H1 (cell line): ENCODE measurements at regions not wholly inside any gene's neighbourhood (a gene's known extent, or its start where the extent isn't known, plus 50 kb on each side); places are given as distances from the start of the nearest gene placed in this dataset.

Source experiments
- CBX8 ChIP-seq: fragments of 300-800, 300-1000 bp; sonication (generic); IDR thresholded peaks from 2 replicates; pipeline ENCODE4 v1.7.1; 2016; ENCODE audit warnings: low read depth, low read length, borderline replicate concordance
- FOSL1 ChIP-seq: IDR thresholded peaks from 2 replicates; pipeline ENCODE4 v1.6.1; 2011; ENCODE audit warnings: mild to moderate bottlenecking, low read depth, low read length, moderate library complexity; ENCODE audit not compliant: insufficient read depth
- NRF1 ChIP-seq: IDR thresholded peaks from 2 replicates; pipeline ENCODE4 v1.6.1; 2011; ENCODE audit warnings: mild to moderate bottlenecking, low read depth, low read length, improper control_type of control experiment
- SRF ChIP-seq: IDR thresholded peaks from 2 replicates; pipeline ENCODE4 v1.6.1; 2011; ENCODE audit warnings: mild to moderate bottlenecking, low read depth, low read length, moderate library complexity
- TAF1 ChIP-seq: IDR thresholded peaks from 2 replicates; pipeline ENCODE4 v1.6.1; 2011; ENCODE audit warnings: mild to moderate bottlenecking, low read depth, low read length
- ZNF274 ChIP-seq: IDR thresholded peaks from 2 replicates; pipeline ENCODE4 v1.7.0; 2012; ENCODE audit warnings: low read length, borderline replicate concordance; ENCODE audit errors: extremely low read depth
- TF ChIP-seq, protein P1 (sequence below), 3 experiments: IDR thresholded peaks; 1 replicate in 2 of 3; 2 replicates in 1 of 3; pipeline versions ENCODE4 v1.5.1 to v1.6.1; 2011; ENCODE audit warnings: low read length in 3 of 3, mild to moderate bottlenecking in 3 of 3, inconsistent platforms in 2 of 3, low read depth in 1 of 3, moderate library complexity in 1 of 3; ENCODE audit not compliant: insufficient read depth in 1 of 3; ENCODE audit errors: control extremely low read depth in 1 of 3
- TF ChIP-seq, protein P2 (sequence below): IDR thresholded peaks from 2 replicates; pipeline ENCODE4 v1.6.1; 2011; ENCODE audit warnings: low read depth, mild to moderate bottlenecking, low read length; ENCODE audit not compliant: insufficient read depth

DNA sequence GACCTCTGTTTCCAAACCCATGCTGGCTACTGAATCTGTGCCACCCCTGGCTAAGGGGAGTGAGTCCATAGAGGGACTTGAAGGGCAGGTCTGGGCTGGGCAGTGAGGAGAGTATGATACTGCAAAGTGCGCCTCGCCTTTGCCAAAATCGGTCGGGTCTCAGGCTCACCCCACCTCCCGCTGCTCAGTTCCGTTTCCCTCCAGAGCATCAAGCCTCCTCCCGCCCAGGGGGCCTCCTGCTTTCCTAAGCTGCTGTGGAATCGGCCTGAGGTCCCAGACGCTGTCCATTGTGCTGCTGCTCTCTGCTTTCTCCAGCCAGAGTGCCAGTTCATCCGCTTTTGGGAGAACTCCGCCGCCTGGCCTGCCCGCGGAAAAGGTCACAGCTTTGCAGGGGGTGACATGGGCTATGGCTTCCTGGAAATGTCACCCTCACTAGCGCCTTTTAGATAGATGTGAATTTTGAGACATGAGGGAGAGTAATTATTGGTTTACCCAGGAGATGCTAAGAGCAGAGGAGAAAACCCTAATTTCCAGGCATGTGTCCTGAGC, 1418.4 kb downstream of the UQCRFS1 start:
- no peak for TF ChIP-seq ZNF274
- TF ChIP-seq, protein P1, sequence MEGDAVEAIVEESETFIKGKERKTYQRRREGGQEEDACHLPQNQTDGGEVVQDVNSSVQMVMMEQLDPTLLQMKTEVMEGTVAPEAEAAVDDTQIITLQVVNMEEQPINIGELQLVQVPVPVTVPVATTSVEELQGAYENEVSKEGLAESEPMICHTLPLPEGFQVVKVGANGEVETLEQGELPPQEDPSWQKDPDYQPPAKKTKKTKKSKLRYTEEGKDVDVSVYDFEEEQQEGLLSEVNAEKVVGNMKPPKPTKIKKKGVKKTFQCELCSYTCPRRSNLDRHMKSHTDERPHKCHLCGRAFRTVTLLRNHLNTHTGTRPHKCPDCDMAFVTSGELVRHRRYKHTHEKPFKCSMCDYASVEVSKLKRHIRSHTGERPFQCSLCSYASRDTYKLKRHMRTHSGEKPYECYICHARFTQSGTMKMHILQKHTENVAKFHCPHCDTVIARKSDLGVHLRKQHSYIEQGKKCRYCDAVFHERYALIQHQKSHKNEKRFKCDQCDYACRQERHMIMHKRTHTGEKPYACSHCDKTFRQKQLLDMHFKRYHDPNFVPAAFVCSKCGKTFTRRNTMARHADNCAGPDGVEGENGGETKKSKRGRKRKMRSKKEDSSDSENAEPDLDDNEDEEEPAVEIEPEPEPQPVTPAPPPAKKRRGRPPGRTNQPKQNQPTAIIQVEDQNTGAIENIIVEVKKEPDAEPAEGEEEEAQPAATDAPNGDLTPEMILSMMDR (IDR thresholded peaks at IDR 0.05; ENCODE audit: control extremely low read depth in 1 of 3, insufficient read depth in 1 of 3, low read depth in 1 of 3, low read length in 3 of 3), result no peak
- TF ChIP-seq, protein P2, sequence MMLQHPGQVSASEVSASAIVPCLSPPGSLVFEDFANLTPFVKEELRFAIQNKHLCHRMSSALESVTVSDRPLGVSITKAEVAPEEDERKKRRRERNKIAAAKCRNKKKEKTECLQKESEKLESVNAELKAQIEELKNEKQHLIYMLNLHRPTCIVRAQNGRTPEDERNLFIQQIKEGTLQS, result no peak
- no peak for TF ChIP-seq CBX8
- TF ChIP-seq TAF1, result no peak
- no peak for TF ChIP-seq NRF1
- no peak for TF ChIP-seq SRF
- no peak for TF ChIP-seq FOSL1
